Upper lobe of right lung (tissue), 1 donor: ENCODE measurements at regions not wholly inside any gene's neighbourhood (a gene's known extent, or its start where the extent isn't known, plus 50 kb on each side); places are given as distances from the start of the nearest gene placed in this dataset.
A peak's percentile ranks its signal among the peaks of the same experiment; 100 is the strongest.
"Not testable (repeated sequence)": the region's sequence is repeated elsewhere in the genome, so short reads cannot be mapped to it uniquely, and the experiment has no call there.

Experiments
- ATAC-seq: fragments of 200-7000 bp; cut with Tn5 transposase; one replicate; pipeline ENCODE4 v1.9.1; 2020; ENCODE audit warnings: mild to moderate bottlenecking, moderate library complexity
- DNase-seq: peaks from one replicate; pipeline ENCODE4 v3.0.0-alpha.2; 2020
- H3K27ac ChIP-seq: fragments of 200-600 bp; one replicate; pipeline ENCODE4 v1.8.0; 2022
- H3K27me3 ChIP-seq: fragments of 200-600 bp; one replicate; pipeline ENCODE4 v1.8.0; 2022; ENCODE audit warnings: mild to moderate bottlenecking
- H3K36me3 ChIP-seq: fragments of 200-600 bp; one replicate; pipeline ENCODE4 v1.8.0; 2022
- H3K4me1 ChIP-seq: fragments of 200-600 bp; one replicate; pipeline ENCODE4 v1.8.0; 2022
- H3K4me3 ChIP-seq: fragments of 200-600 bp; one replicate; pipeline ENCODE4 v1.8.0; 2022; ENCODE audit warnings: mild to moderate bottlenecking
- H3K9me3 ChIP-seq: fragments of 200-600 bp; one replicate; pipeline ENCODE4 v1.8.0; 2022
- intact Hi-C: fragments of 100-400 bp; cut with DNase I; formaldehyde crosslinking; loops from one replicate; pipeline ENCODE4 v1.11.0; 2022
- donor health status: DM: no; HTN: yes; CAD: no; lungs with severe emphysema.

GRCh38 chr21:10348150-10348549, 173.2 kb upstream of the TPTE start:
- ATAC-seq, H3K27me3 ChIP-seq, DNase-seq, H3K27ac ChIP-seq, H3K4me1 ChIP-seq, H3K4me3 ChIP-seq, H3K36me3 ChIP-seq, intact Hi-C loops: not testable (repeated sequence)
- H3K9me3 ChIP-seq: peaks cover 24% of the 10 kb centered on the region

GRCh38 chr21:10354851-10355578, 166.4 kb upstream of the TPTE start:
- DNase-seq (peak; percentile 70), ATAC-seq (peak; percentile 46)
- H3K27me3 ChIP-seq, H3K4me1 ChIP-seq, H3K4me3 ChIP-seq, intact Hi-C loops, H3K36me3 ChIP-seq, H3K27ac ChIP-seq, H3K9me3 ChIP-seq: not testable (repeated sequence)

GRCh38 chr21:10359120-10359519, 162.3 kb upstream of the TPTE start:
- H3K27ac ChIP-seq, ATAC-seq, H3K4me1 ChIP-seq, H3K4me3 ChIP-seq, DNase-seq, H3K9me3 ChIP-seq, H3K27me3 ChIP-seq, intact Hi-C loops, H3K36me3 ChIP-seq: not testable (repeated sequence)

GRCh38 chr21:10359911-10360310, 161.5 kb upstream of the TPTE start:
- DNase-seq, intact Hi-C loops, H3K4me3 ChIP-seq, H3K27me3 ChIP-seq, ATAC-seq, H3K36me3 ChIP-seq, H3K9me3 ChIP-seq, H3K27ac ChIP-seq, H3K4me1 ChIP-seq: not testable (repeated sequence)

- ATAC-seq: peak; percentile 7
- not testable (repeated sequence) for DNase-seq
Measured at GRCh38 chr21:10361214-10361736, 160.1 kb upstream of the TPTE start.

GRCh38 chr21:10362816-10363215, 158.6 kb upstream of the TPTE start:
- H3K27me3 ChIP-seq, H3K36me3 ChIP-seq, H3K4me1 ChIP-seq, ATAC-seq, intact Hi-C loops, H3K9me3 ChIP-seq, H3K27ac ChIP-seq, H3K4me3 ChIP-seq: not testable (repeated sequence)
- DNase-seq: peak; percentile 69

More at GRCh38 chr21:10361214-10361736, 160.1 kb upstream of the TPTE start:
- H3K27ac ChIP-seq, H3K4me3 ChIP-seq, H3K4me1 ChIP-seq, H3K36me3 ChIP-seq, H3K27me3 ChIP-seq, intact Hi-C loops, H3K9me3 ChIP-seq: not testable (repeated sequence)

- intact Hi-C loops, H3K27ac ChIP-seq, H3K27me3 ChIP-seq, ATAC-seq, H3K9me3 ChIP-seq, DNase-seq, H3K4me1 ChIP-seq, H3K36me3 ChIP-seq, H3K4me3 ChIP-seq: not testable (repeated sequence)
Measured at GRCh38 chr21:10363321-10363720, 158.1 kb upstream of the TPTE start.

- ATAC-seq, H3K27ac ChIP-seq, H3K9me3 ChIP-seq, H3K4me3 ChIP-seq, H3K36me3 ChIP-seq, DNase-seq, H3K4me1 ChIP-seq, H3K27me3 ChIP-seq, intact Hi-C loops: not testable (repeated sequence)
Measured at GRCh38 chr21:10366210-10366609, 155.2 kb upstream of the TPTE start.

GRCh38 chr21:10367586-10367985, 153.8 kb upstream of the TPTE start:
- H3K4me1 ChIP-seq, H3K27ac ChIP-seq, H3K9me3 ChIP-seq, H3K27me3 ChIP-seq, H3K4me3 ChIP-seq, DNase-seq, intact Hi-C loops, H3K36me3 ChIP-seq: not testable (repeated sequence)
- peak; percentile 10 for ATAC-seq

GRCh38 chr21:10368323-10368798, 153.0 kb upstream of the TPTE start:
- H3K4me3 ChIP-seq, H3K27me3 ChIP-seq, H3K9me3 ChIP-seq, H3K36me3 ChIP-seq, H3K27ac ChIP-seq, H3K4me1 ChIP-seq, intact Hi-C loops: not testable (repeated sequence)
- peak; percentile 52 for ATAC-seq
- DNase-seq: peak; percentile 80

GRCh38 chr21:10369289-10369688, 152.1 kb upstream of the TPTE start:
- H3K4me1 ChIP-seq, ATAC-seq, H3K36me3 ChIP-seq, H3K4me3 ChIP-seq, intact Hi-C loops, H3K27me3 ChIP-seq, DNase-seq, H3K27ac ChIP-seq, H3K9me3 ChIP-seq: not testable (repeated sequence)

- H3K4me1 ChIP-seq, H3K27ac ChIP-seq, intact Hi-C loops, H3K4me3 ChIP-seq, ATAC-seq, H3K36me3 ChIP-seq, H3K27me3 ChIP-seq: not testable (repeated sequence)
- peaks cover 18% of the 10 kb centered on the region for H3K9me3 ChIP-seq
- peak; percentile 60 for DNase-seq
Measured at GRCh38 chr21:10377758-10378157, 143.6 kb upstream of the TPTE start.

GRCh38 chr21:10379816-10380215, 141.6 kb upstream of the TPTE start:
- H3K36me3 ChIP-seq, ATAC-seq, H3K4me3 ChIP-seq, H3K27ac ChIP-seq, intact Hi-C loops, H3K27me3 ChIP-seq, DNase-seq, H3K4me1 ChIP-seq: not testable (repeated sequence)
- H3K9me3 ChIP-seq: peaks cover 25% of the 10 kb centered on the region

GRCh38 chr21:10381687-10382060, 139.7 kb upstream of the TPTE start:
- H3K4me3 ChIP-seq, H3K36me3 ChIP-seq, H3K4me1 ChIP-seq, intact Hi-C loops, H3K27ac ChIP-seq, H3K27me3 ChIP-seq, DNase-seq, ATAC-seq: not testable (repeated sequence)
- H3K9me3 ChIP-seq: peaks cover 25% of the 10 kb centered on the region

GRCh38 chr21:10382135-10382534, 139.2 kb upstream of the TPTE start:
- H3K4me3 ChIP-seq, ATAC-seq, intact Hi-C loops, H3K27me3 ChIP-seq, H3K27ac ChIP-seq, H3K36me3 ChIP-seq, H3K4me1 ChIP-seq: not testable (repeated sequence)
- H3K9me3 ChIP-seq: peaks cover 25% of the 10 kb centered on the region
- DNase-seq: peak; percentile 59
